ENCODE measurements at regions not wholly inside any gene's neighbourhood (a gene's known extent, or its start where the extent isn't known, plus 50 kb on each side); places are given as distances from the start of the nearest gene placed in this dataset.

GRCh38 chr3:187922704-187923416, 177.6 kb upstream of the BCL6 start:
- peaks cover 7% of the 10 kb centered on the region for H3K4me1 ChIP-seq (ENCODE audit: control insufficient read depth, low read depth, low read length)
- H3K9ac ChIP-seq (ENCODE audit: low read length), result no peak overlapping the region
- H3K27ac ChIP-seq (ENCODE audit: low read length), result no peak overlapping the region
- H3K27me3 ChIP-seq (ENCODE audit: control insufficient read depth, insufficient read depth, low read length), result no peaks in the 10 kb centered on the region
- H3K4me3 ChIP-seq (ENCODE audit: low read length), result no peak overlapping the region
- peaks cover 9% of the 10 kb centered on the region for H3K9me3 ChIP-seq (ENCODE audit: control insufficient read depth, low read depth, low read length)
- H3K36me3 ChIP-seq (ENCODE audit: control insufficient read depth, low read depth, low read length), result no peaks in the 10 kb centered on the region

- Histone ChIP-seq H3K4me1 (ENCODE audit: control insufficient read depth, low read depth, low read length) (no peaks in the 10 kb centered on the region), H3K4me3 (ENCODE audit: low read length) (no peak overlapping the region), H3K36me3 (ENCODE audit: control insufficient read depth, low read depth, low read length) (no peaks in the 10 kb centered on the region), H3K27me3 (ENCODE audit: control insufficient read depth, insufficient read depth, low read length) (no peaks in the 10 kb centered on the region), H3K9ac (ENCODE audit: low read length) (no peak overlapping the region), H3K9me3 (ENCODE audit: control insufficient read depth, low read depth, low read length) (peaks cover 9% of the 10 kb centered on the region), H3K27ac (ENCODE audit: low read length) (no peak overlapping the region)
Observed at GRCh38 chr3:187924651-187925050, 179.4 kb upstream of the BCL6 start.

- Histone ChIP-seq H3K36me3 (ENCODE audit: control insufficient read depth, low read depth, low read length) (no peaks in the 10 kb centered on the region), H3K9me3 (ENCODE audit: control insufficient read depth, low read depth, low read length) (peaks cover 9% of the 10 kb centered on the region), H3K9ac (ENCODE audit: low read length) (no peak overlapping the region), H3K27ac (ENCODE audit: low read length) (no peak overlapping the region), H3K4me1 (ENCODE audit: control insufficient read depth, low read depth, low read length) (no peaks in the 10 kb centered on the region), H3K27me3 (ENCODE audit: control insufficient read depth, insufficient read depth, low read length) (no peaks in the 10 kb centered on the region), H3K4me3 (ENCODE audit: low read length) (no peak overlapping the region)
Observed at GRCh38 chr3:187925326-187925725, 180.1 kb upstream of the BCL6 start.

- no peak overlapping the region for H3K9ac ChIP-seq (ENCODE audit: low read length)
- H3K4me3 ChIP-seq (ENCODE audit: low read length), result no peak overlapping the region
- H3K4me1 ChIP-seq (ENCODE audit: control insufficient read depth, low read depth, low read length), result no peaks in the 10 kb centered on the region
- H3K27ac ChIP-seq (ENCODE audit: low read length), result no peak overlapping the region
- peaks cover 9% of the 10 kb centered on the region for H3K9me3 ChIP-seq (ENCODE audit: control insufficient read depth, low read depth, low read length)
- no peaks in the 10 kb centered on the region for H3K36me3 ChIP-seq (ENCODE audit: control insufficient read depth, low read depth, low read length)
- no peaks in the 10 kb centered on the region for H3K27me3 ChIP-seq (ENCODE audit: control insufficient read depth, insufficient read depth, low read length)
Observed at GRCh38 chr3:187926620-187927019, 181.4 kb upstream of the BCL6 start.

- Histone ChIP-seq H3K4me1 (ENCODE audit: control insufficient read depth, low read depth, low read length) (no peaks in the 10 kb centered on the region), H3K9ac (ENCODE audit: low read length) (no peak overlapping the region)
Observed at GRCh38 chr3:187927565-187927964, 182.3 kb upstream of the BCL6 start.

GRCh38 chr3:187929112-187929816, 184.0 kb upstream of the BCL6 start:
- H3K9ac ChIP-seq (ENCODE audit: low read length), result no peak overlapping the region
- no peaks in the 10 kb centered on the region for H3K4me1 ChIP-seq (ENCODE audit: control insufficient read depth, low read depth, low read length)
- no peak overlapping the region for H3K4me3 ChIP-seq (ENCODE audit: low read length)
- H3K27ac ChIP-seq (ENCODE audit: low read length), result no peak overlapping the region
- peaks cover 9% of the 10 kb centered on the region for H3K9me3 ChIP-seq (ENCODE audit: control insufficient read depth, low read depth, low read length)
- no peaks in the 10 kb centered on the region for H3K27me3 ChIP-seq (ENCODE audit: control insufficient read depth, insufficient read depth, low read length)
- no peaks in the 10 kb centered on the region for H3K36me3 ChIP-seq (ENCODE audit: control insufficient read depth, low read depth, low read length)

More at GRCh38 chr3:187927565-187927964, 182.3 kb upstream of the BCL6 start:
- peaks cover 9% of the 10 kb centered on the region for H3K9me3 ChIP-seq (ENCODE audit: control insufficient read depth, low read depth, low read length)
- no peaks in the 10 kb centered on the region for H3K27me3 ChIP-seq (ENCODE audit: control insufficient read depth, insufficient read depth, low read length)
- H3K27ac ChIP-seq (ENCODE audit: low read length), result no peak overlapping the region
- no peak overlapping the region for H3K4me3 ChIP-seq (ENCODE audit: low read length)
- H3K36me3 ChIP-seq (ENCODE audit: control insufficient read depth, low read depth, low read length), result no peaks in the 10 kb centered on the region

- H3K9ac ChIP-seq (ENCODE audit: low read length), result no peak overlapping the region
- H3K36me3 ChIP-seq (ENCODE audit: control insufficient read depth, low read depth, low read length), result no peaks in the 10 kb centered on the region
- H3K9me3 ChIP-seq (ENCODE audit: control insufficient read depth, low read depth, low read length), result peaks cover 2% of the 10 kb centered on the region
- no peaks in the 10 kb centered on the region for H3K4me1 ChIP-seq (ENCODE audit: control insufficient read depth, low read depth, low read length)
- no peak overlapping the region for H3K27ac ChIP-seq (ENCODE audit: low read length)
- H3K4me3 ChIP-seq (ENCODE audit: low read length), result no peak overlapping the region
- no peaks in the 10 kb centered on the region for H3K27me3 ChIP-seq (ENCODE audit: control insufficient read depth, insufficient read depth, low read length)
Observed at GRCh38 chr3:187930021-187930420, 184.8 kb upstream of the BCL6 start.

- no peaks in the 10 kb centered on the region for H3K36me3 ChIP-seq (ENCODE audit: control insufficient read depth, low read depth, low read length)
- no peak overlapping the region for H3K27ac ChIP-seq (ENCODE audit: low read length)
- H3K9me3 ChIP-seq (ENCODE audit: control insufficient read depth, low read depth, low read length), result no peaks in the 10 kb centered on the region
- H3K9ac ChIP-seq (ENCODE audit: low read length), result no peak overlapping the region
- H3K4me3 ChIP-seq (ENCODE audit: low read length), result no peak overlapping the region
- H3K4me1 ChIP-seq (ENCODE audit: control insufficient read depth, low read depth, low read length), result no peaks in the 10 kb centered on the region
- no peaks in the 10 kb centered on the region for H3K27me3 ChIP-seq (ENCODE audit: control insufficient read depth, insufficient read depth, low read length)
Observed at GRCh38 chr3:187931101-187931500, 185.8 kb upstream of the BCL6 start.

GRCh38 chr3:187931770-187932278, 186.6 kb upstream of the BCL6 start:
- H3K9ac ChIP-seq (ENCODE audit: low read length), result no peak overlapping the region
- H3K4me3 ChIP-seq (ENCODE audit: low read length), result no peak overlapping the region
- no peaks in the 10 kb centered on the region for H3K27me3 ChIP-seq (ENCODE audit: control insufficient read depth, insufficient read depth, low read length)
- H3K27ac ChIP-seq (ENCODE audit: low read length), result no peak overlapping the region
- no peaks in the 10 kb centered on the region for H3K4me1 ChIP-seq (ENCODE audit: control insufficient read depth, low read depth, low read length)
- no peaks in the 10 kb centered on the region for H3K36me3 ChIP-seq (ENCODE audit: control insufficient read depth, low read depth, low read length)
- no peaks in the 10 kb centered on the region for H3K9me3 ChIP-seq (ENCODE audit: control insufficient read depth, low read depth, low read length)

- Histone ChIP-seq H3K27me3 (ENCODE audit: control insufficient read depth, insufficient read depth, low read length) (no peaks in the 10 kb centered on the region), H3K4me1 (ENCODE audit: control insufficient read depth, low read depth, low read length) (no peaks in the 10 kb centered on the region), H3K27ac (ENCODE audit: low read length) (no peak overlapping the region), H3K36me3 (ENCODE audit: control insufficient read depth, low read depth, low read length) (no peaks in the 10 kb centered on the region), H3K9me3 (ENCODE audit: control insufficient read depth, low read depth, low read length) (no peaks in the 10 kb centered on the region), H3K9ac (ENCODE audit: low read length) (no peak overlapping the region), H3K4me3 (ENCODE audit: low read length) (no peak overlapping the region)
Observed at GRCh38 chr3:187932530-187932929, 187.3 kb upstream of the BCL6 start.

- H3K4me1 ChIP-seq (ENCODE audit: control insufficient read depth, low read depth, low read length), result no peaks in the 10 kb centered on the region
- no peak overlapping the region for H3K27ac ChIP-seq (ENCODE audit: low read length)
- H3K4me3 ChIP-seq (ENCODE audit: low read length), result no peak overlapping the region
- H3K36me3 ChIP-seq (ENCODE audit: control insufficient read depth, low read depth, low read length), result no peaks in the 10 kb centered on the region
- H3K9me3 ChIP-seq (ENCODE audit: control insufficient read depth, low read depth, low read length), result no peaks in the 10 kb centered on the region
- no peaks in the 10 kb centered on the region for H3K27me3 ChIP-seq (ENCODE audit: control insufficient read depth, insufficient read depth, low read length)
- H3K9ac ChIP-seq (ENCODE audit: low read length), result no peak overlapping the region
Observed at GRCh38 chr3:187935623-187936156, 190.4 kb upstream of the BCL6 start.
